Esophagus squamous epithelium (tissue), 4 donors: ENCODE measurements at regions not wholly inside any gene's neighbourhood (a gene's known extent, or its start where the extent isn't known, plus 50 kb on each side); places are given as distances from the start of the nearest gene placed in this dataset.

ENCODE experiments used
- CTCF ChIP-seq, 6 experiments: fragments of 450-650 bp in 4 of 6; fragments of 200-600 bp in 2 of 6; sonication (generic) in 2 of 6; IDR thresholded peaks; one replicate each; pipeline ENCODE4 v1.5.1; 2016 to 2019; ENCODE audit warnings: antibody characterized with exemption in 6 of 6, mild to moderate bottlenecking in 4 of 6, moderate library complexity in 4 of 6
- POLR2A ChIP-seq, 4 donors: fragments of 450-650 bp; IDR thresholded peaks; one replicate each; pipeline ENCODE4 v1.6.1; 2017; ENCODE audit warnings: antibody characterized with exemption in 4 of 4, mild to moderate bottlenecking in 4 of 4, moderate library complexity in 3 of 4

DNA sequence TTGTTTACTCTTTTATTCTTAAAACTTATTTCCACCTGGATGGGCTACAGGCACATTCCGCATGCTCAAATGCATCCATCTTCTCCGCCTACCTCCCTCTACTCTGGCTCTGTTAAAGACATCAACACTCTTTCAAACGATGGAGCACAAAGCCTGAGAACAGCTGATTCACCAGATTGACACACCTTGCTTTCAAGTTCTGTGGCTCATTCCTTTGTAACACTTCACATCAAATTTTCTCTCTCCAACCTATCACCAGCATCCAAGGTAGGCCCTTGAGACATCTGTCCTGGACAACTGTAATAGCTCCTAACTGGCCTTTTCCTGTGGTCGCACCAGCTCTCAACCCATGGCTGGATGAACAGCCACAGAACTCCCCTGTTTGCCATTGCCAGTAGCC is 274.5 kb downstream of the BCL11A start:
- TF ChIP-seq CTCF (IDR thresholded peaks at IDR 0.05) (no peak), POLR2A (IDR thresholded peaks at IDR 0.05) (no peak)
